ENCODE measurements at regions not wholly inside any gene's neighbourhood (a gene's known extent, or its start where the extent isn't known, plus 50 kb on each side); places are given as distances from the start of the nearest gene placed in this dataset.

GRCh38 chr5:51646482-51646881 lies 263.2 kb downstream of the ISL1 start:
- no peak for TF ChIP-seq MYC (IDR thresholded peaks at IDR 0.05; ENCODE audit: low read depth, low read length)
- TF ChIP-seq POLR2A (IDR thresholded peaks at IDR 0.05; ENCODE audit: extremely low read depth, insufficient read length) = no peak
- TF ChIP-seq MAX (IDR thresholded peaks at IDR 0.05; ENCODE audit: low read depth, low read length) = no peak
- no peak for TF ChIP-seq CTCF (IDR thresholded peaks at IDR 0.05; ENCODE audit: low read depth, low read length)
- H3K4me3 ChIP-seq (ENCODE audit: low read depth, low read length) = no peak overlapping the region
- DNase-seq (ENCODE audit: low read depth) = no peak

- no peak for TF ChIP-seq CTCF (IDR thresholded peaks at IDR 0.05; ENCODE audit: low read depth, low read length)
- no peak for TF ChIP-seq POLR2A (IDR thresholded peaks at IDR 0.05; ENCODE audit: extremely low read depth, insufficient read length)
- no peak for TF ChIP-seq MAX (IDR thresholded peaks at IDR 0.05; ENCODE audit: low read depth, low read length)
- no peak for TF ChIP-seq MYC (IDR thresholded peaks at IDR 0.05; ENCODE audit: low read depth, low read length)
- DNase-seq (ENCODE audit: low read depth) = no peak
- no peak overlapping the region for H3K4me3 ChIP-seq (ENCODE audit: low read depth, low read length)
Measured at GRCh38 chr5:51650824-51651223, 267.6 kb downstream of the ISL1 start.

- DNase-seq (ENCODE audit: low read depth) = no peak
- H3K4me3 ChIP-seq (ENCODE audit: low read depth, low read length) = no peak overlapping the region
- TF ChIP-seq MYC (IDR thresholded peaks at IDR 0.05; ENCODE audit: low read depth, low read length) (no peak), MAX (IDR thresholded peaks at IDR 0.05; ENCODE audit: low read depth, low read length) (no peak)
Measured at GRCh38 chr5:51651476-51651875, 268.2 kb downstream of the ISL1 start.

GRCh38 chr5:51651889-51652288 lies 268.6 kb downstream of the ISL1 start:
- no peak for DNase-seq (ENCODE audit: low read depth)
- TF ChIP-seq MAX (IDR thresholded peaks at IDR 0.05; ENCODE audit: low read depth, low read length) (no peak), POLR2A (IDR thresholded peaks at IDR 0.05; ENCODE audit: extremely low read depth, insufficient read length) (no peak), MYC (IDR thresholded peaks at IDR 0.05; ENCODE audit: low read depth, low read length) (no peak), CTCF (IDR thresholded peaks at IDR 0.05; ENCODE audit: low read depth, low read length) (no peak)
- no peak overlapping the region for H3K4me3 ChIP-seq (ENCODE audit: low read depth, low read length)

GRCh38 chr5:51652980-51653379 lies 269.7 kb downstream of the ISL1 start:
- TF ChIP-seq CTCF (IDR thresholded peaks at IDR 0.05; ENCODE audit: low read depth, low read length) = no peak
- TF ChIP-seq MYC (IDR thresholded peaks at IDR 0.05; ENCODE audit: low read depth, low read length) = no peak
- no peak for TF ChIP-seq MAX (IDR thresholded peaks at IDR 0.05; ENCODE audit: low read depth, low read length)
- TF ChIP-seq POLR2A (IDR thresholded peaks at IDR 0.05; ENCODE audit: extremely low read depth, insufficient read length) = no peak
- no peak for DNase-seq (ENCODE audit: low read depth)

GRCh38 chr5:51657340-51658240 lies 274.3 kb downstream of the ISL1 start:
- no peak for DNase-seq (ENCODE audit: low read depth)
- H3K4me3 ChIP-seq (ENCODE audit: low read depth, low read length) = no peak overlapping the region
- TF ChIP-seq MAX (IDR thresholded peaks at IDR 0.05; ENCODE audit: low read depth, low read length) = no peak
- TF ChIP-seq MYC (IDR thresholded peaks at IDR 0.05; ENCODE audit: low read depth, low read length) = no peak
- TF ChIP-seq POLR2A (IDR thresholded peaks at IDR 0.05; ENCODE audit: extremely low read depth, insufficient read length) = no peak
- no peak for TF ChIP-seq CTCF (IDR thresholded peaks at IDR 0.05; ENCODE audit: low read depth, low read length)

More at GRCh38 chr5:51652980-51653379, 269.7 kb downstream of the ISL1 start:
- no peak overlapping the region for H3K4me3 ChIP-seq (ENCODE audit: low read depth, low read length)

Data from NB4 (cell line).